ENCODE measurements at regions not wholly inside any gene's neighbourhood (a gene's known extent, or its start where the extent isn't known, plus 50 kb on each side); places are given as distances from the start of the nearest gene placed in this dataset.

DNA sequence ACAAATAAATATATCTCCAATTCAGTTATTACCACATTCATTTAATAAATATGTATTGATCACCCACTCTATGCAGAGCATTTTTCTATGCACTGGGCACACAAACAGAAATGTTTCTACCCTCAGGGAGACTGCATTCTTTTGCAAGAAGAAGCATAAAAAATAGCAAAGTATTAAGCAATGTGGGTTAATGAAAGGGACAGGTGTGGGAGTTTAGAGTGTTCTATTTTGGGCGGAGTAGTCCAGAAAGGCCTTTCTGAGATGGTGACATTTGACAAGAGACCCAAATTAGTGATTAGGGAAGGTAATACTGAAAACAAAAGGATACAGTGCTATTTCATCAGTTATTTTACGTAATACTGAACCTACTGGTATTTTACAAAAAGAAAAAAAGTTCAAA, 394.3 kb upstream of the CHST9 start:
- Histone ChIP-seq H3K36me3 (ENCODE audit: insufficient read depth) (no peaks in the 10 kb centered on the region), H3K4me1 (ENCODE audit: insufficient read depth) (no peaks in the 10 kb centered on the region), H3K27ac (ENCODE audit: low read depth) (no peak overlapping the region), H3K4me3 (ENCODE audit: low read depth, low read length) (no peak overlapping the region)
- DNase-seq (ENCODE audit: extremely low spot score), result no peak
- 94% methylated on average over 2 of the region's 2 CpGs for WGBS

DNA sequence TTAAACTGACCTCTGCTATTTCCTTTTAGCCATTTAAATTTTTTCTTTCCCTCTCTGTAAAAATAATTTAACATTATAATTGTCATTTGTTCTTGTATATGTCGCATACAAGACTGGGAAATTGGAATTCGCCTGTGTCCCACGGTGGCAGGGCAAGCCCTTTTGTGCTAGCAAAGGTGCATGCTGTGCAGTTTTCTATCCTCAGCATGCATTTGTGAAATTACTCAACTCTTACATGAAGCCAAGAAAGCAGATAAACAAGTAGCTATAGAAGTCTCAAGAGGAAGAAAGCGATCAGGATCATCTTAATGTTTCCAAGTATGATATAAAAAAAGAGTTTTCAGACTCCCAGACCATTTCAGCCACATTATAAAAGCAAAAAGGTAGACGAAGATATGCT, 392.6 kb upstream of the CHST9 start:
- WGBS, result 50% methylated on average over 5 of the region's 5 CpGs
- Histone ChIP-seq H3K4me3 (ENCODE audit: low read depth, low read length) (no peak overlapping the region), H3K36me3 (ENCODE audit: insufficient read depth) (no peaks in the 10 kb centered on the region), H3K27ac (ENCODE audit: low read depth) (no peak overlapping the region), H3K4me1 (ENCODE audit: insufficient read depth) (no peaks in the 10 kb centered on the region)
- DNase-seq (ENCODE audit: extremely low spot score), result no peak

DNA sequence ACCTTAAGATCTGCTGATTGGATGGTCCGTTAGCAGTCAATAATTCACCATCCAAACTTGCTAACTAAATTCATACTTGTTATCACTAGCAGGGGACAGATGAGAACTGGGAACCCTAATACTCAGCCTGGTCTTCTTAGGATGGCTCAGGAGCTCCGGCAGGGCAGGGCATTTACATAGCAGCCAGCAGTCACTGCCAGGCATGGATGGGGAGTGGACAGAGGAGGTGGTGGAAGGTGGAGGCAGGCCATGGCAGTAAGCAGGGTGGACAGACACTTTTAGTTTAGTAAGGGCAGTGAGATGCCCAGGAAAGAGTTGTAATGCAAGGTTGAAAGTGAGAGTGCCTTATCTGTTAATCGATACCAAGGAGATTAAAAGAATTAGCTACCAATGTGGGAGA, 392.2 kb upstream of the CHST9 start:
- Histone ChIP-seq H3K36me3 (ENCODE audit: insufficient read depth) (no peaks in the 10 kb centered on the region), H3K4me1 (ENCODE audit: insufficient read depth) (no peaks in the 10 kb centered on the region), H3K4me3 (ENCODE audit: low read depth, low read length) (no peak overlapping the region), H3K27ac (ENCODE audit: low read depth) (no peak overlapping the region)
- WGBS, result 52% methylated on average over 3 of the region's 3 CpGs
- no peak for DNase-seq (ENCODE audit: extremely low spot score)

DNA sequence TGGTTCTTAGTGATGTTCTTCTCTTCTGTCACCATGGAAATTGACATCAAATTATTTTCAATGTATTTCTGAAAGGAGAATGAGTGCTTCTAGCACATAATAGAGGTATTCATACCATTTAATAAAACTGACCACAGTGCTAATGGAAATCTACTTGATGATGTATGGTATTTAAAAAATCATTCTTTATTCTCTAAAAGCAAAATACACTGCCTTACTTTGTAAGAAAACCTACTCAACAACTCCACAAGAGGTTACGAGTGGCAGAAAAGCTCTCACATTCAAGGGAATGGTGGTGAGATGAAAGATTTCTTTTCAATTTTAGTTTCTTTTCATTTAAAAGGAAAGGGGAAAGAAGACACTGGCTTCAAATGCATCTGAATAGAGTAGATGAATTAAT, 382.3 kb upstream of the CHST9 start:
- Histone ChIP-seq H3K36me3 (ENCODE audit: insufficient read depth) (no peaks in the 10 kb centered on the region), H3K4me1 (ENCODE audit: insufficient read depth) (no peaks in the 10 kb centered on the region), H3K4me3 (ENCODE audit: low read depth, low read length) (no peak overlapping the region), H3K27ac (ENCODE audit: low read depth) (no peak overlapping the region)
- 83% methylated on average over 1 of the region's 1 CpG for WGBS
- DNase-seq (ENCODE audit: extremely low spot score), result no peak

DNA sequence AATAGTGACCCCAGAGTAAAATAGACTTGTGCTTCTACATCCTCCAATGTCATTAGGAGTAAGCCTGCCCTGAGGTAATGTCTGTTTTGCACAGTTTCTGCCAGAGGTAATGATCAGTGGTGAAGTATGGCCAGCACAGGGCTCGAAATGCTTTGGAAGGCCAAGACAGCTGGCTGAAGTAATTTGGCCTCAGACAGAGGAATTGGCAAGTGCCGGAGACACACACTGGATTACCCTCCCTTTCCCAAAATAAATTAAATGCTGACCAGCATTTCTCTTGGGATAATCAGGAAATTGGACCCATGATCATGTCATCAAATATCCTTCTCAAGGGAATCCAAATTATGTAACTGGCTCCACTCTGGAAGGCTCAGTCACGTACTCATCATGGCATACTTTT, 379.0 kb upstream of the CHST9 start:
- Histone ChIP-seq H3K36me3 (ENCODE audit: insufficient read depth) (no peaks in the 10 kb centered on the region), H3K4me3 (ENCODE audit: low read depth, low read length) (no peak overlapping the region), H3K27ac (ENCODE audit: low read depth) (no peak overlapping the region), H3K4me1 (ENCODE audit: insufficient read depth) (no peaks in the 10 kb centered on the region)
- no peak for DNase-seq (ENCODE audit: extremely low spot score)
- 65% methylated on average over 3 of the region's 3 CpGs for WGBS

DNA sequence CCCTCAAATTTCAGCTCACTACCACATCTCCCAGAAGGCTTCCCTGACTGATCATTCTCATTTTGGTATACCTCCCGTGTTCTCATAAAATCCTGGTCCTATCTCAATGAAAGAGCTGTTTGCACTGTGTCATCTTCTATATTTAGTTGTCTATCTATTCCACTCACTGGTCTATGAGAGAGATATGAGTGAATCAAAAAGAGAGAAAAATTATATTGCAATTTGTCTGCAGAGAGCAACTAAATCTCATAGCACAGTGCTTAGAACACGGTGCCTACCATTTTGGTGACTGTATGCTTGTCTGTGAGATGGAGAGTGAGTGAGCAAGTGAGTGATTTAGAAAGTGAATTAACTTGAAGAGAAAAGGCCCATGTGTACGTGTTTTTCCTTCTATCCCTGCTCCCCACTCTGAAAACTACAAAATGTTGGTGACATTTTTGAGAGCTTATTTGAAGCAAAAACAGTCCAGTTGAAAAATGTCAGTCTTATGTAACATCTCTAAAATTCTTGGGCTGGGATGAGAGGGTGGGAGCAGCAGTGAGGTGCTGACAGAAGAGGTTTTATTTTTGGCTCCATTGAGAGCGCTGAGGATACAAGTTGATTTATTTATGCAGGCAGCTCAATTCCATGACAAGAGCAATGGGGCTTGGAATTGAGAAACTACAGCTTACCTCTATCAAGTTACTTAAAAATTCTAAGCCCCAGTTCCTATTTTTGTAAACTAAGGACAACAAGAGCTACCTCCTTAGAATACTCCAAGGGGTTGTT, 373.5 kb upstream of the CHST9 start:
- Histone ChIP-seq H3K4me3 (ENCODE audit: low read depth, low read length) (no peak overlapping the region), H3K27ac (ENCODE audit: low read depth) (no peak overlapping the region), H3K36me3 (ENCODE audit: insufficient read depth) (no peaks in the 10 kb centered on the region), H3K4me1 (ENCODE audit: insufficient read depth) (no peaks in the 10 kb centered on the region)
- no peak for DNase-seq (ENCODE audit: extremely low spot score)
- 54% methylated on average over 4 of the region's 4 CpGs for WGBS

DNA sequence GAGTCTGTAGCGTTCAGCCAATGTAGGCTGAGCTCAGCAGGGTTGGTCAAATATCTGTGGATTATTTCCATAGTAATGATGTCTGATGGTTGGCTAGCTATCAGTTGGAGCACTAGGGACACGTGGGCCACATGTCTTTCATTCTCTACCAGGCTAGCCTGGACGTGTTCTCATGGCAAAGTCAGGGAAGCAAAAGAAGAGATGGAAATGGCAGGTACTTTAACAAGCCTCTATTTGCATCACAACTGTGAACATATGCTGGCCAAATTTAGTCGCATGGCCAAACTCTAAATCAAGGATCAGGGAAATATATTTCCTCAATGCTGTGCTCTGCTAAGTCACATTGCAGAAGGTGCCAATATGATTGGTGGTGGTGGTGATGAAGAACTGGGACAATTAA, 371.6 kb upstream of the CHST9 start:
- H3K4me3 ChIP-seq (ENCODE audit: low read depth, low read length), result no peak overlapping the region
- WGBS, result 78% methylated on average over 4 of the region's 4 CpGs
- no peak for DNase-seq (ENCODE audit: extremely low spot score)
- H3K36me3 ChIP-seq (ENCODE audit: insufficient read depth), result no peaks in the 10 kb centered on the region
- H3K4me1 ChIP-seq (ENCODE audit: insufficient read depth), result no peaks in the 10 kb centered on the region
- no peak overlapping the region for H3K27ac ChIP-seq (ENCODE audit: low read depth)

DNA sequence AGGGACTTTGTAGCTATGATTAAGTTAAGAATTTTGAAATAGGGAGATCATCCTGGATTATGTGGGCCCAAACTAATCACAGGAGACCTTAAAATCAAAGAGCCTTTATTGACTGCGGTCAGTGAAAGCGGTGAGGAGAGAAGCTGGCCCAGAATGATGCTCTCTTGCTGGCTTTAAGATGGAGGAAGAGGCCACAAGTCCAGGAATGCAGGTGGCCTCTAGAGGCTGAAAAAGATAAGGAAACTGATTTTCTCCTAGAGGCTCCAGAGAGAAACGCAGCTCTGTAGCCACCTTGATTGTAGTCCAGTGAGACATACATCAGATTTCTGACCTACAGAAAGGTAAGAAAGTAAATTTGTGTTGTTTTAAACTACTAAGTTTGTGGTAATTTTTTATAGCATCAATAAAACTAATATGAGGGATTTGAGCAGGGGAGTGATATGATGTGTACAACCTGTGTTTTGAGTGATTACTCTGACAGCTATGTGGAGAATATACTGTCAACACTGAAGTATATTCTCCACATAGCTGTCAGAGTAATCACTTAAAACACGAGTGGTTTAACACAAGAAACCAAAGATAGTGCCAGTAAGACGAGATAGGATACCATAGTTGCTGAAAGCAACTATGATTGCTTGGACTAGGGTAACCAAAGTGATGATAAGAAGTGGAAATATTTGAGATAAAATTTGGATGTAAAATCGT, 364.4 kb upstream of the CHST9 start:
- WGBS, result 63% methylated on average over 6 of the region's 6 CpGs
- H3K36me3 ChIP-seq (ENCODE audit: insufficient read depth), result no peaks in the 10 kb centered on the region
- no peak overlapping the region for H3K4me3 ChIP-seq (ENCODE audit: low read depth, low read length)
- DNase-seq (ENCODE audit: extremely low spot score), result no peak
- no peak overlapping the region for H3K27ac ChIP-seq (ENCODE audit: low read depth)
- H3K4me1 ChIP-seq (ENCODE audit: insufficient read depth), result no peaks in the 10 kb centered on the region

DNA sequence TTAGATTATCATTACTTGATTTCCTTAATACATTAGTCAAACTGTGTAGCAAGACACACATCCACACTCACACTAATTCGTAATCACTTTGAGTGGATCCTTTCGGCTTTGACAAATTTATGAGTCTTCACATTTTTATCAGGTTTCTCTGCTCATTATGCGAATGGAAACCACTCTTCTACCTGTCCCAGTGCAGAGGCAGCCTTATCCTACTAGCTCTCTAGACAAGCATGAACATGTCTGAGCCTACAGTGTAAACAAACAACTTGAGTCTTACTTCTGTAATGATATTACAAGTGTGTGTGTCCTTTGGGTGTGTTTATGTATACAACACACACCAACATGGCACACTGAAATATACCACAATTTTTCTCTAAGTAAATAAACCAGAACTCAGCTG, 361.9 kb upstream of the CHST9 start:
- WGBS, result 80% methylated on average over 3 of the region's 3 CpGs
- Histone ChIP-seq H3K27ac (ENCODE audit: low read depth) (no peak overlapping the region), H3K4me3 (ENCODE audit: low read depth, low read length) (no peak overlapping the region), H3K4me1 (ENCODE audit: insufficient read depth) (no peaks in the 10 kb centered on the region), H3K36me3 (ENCODE audit: insufficient read depth) (no peaks in the 10 kb centered on the region)
- DNase-seq (ENCODE audit: extremely low spot score), result no peak

DNA sequence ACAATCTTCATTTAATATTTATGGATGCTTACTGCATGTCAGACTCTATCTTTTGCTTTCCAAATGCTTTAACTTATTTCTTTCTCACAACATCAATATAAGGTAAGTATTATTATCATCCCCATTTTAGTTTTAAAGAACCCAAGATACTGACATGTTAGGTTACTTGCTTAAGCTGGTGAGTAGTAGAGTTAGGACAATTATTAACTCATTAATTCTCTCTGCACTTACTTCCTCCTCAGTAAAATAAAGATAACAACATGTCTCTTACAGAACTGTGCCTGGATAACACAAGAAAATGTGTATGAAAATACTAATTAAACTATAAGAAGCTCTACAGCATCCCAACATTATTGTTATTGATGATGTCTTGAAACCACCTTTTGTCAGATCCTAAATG, 359.1 kb upstream of the CHST9 start:
- H3K4me1 ChIP-seq (ENCODE audit: insufficient read depth), result no peaks in the 10 kb centered on the region
- H3K36me3 ChIP-seq (ENCODE audit: insufficient read depth), result no peaks in the 10 kb centered on the region
- no peak overlapping the region for H3K27ac ChIP-seq (ENCODE audit: low read depth)
- no peak overlapping the region for H3K4me3 ChIP-seq (ENCODE audit: low read depth, low read length)
- no peak for DNase-seq (ENCODE audit: extremely low spot score)

DNA sequence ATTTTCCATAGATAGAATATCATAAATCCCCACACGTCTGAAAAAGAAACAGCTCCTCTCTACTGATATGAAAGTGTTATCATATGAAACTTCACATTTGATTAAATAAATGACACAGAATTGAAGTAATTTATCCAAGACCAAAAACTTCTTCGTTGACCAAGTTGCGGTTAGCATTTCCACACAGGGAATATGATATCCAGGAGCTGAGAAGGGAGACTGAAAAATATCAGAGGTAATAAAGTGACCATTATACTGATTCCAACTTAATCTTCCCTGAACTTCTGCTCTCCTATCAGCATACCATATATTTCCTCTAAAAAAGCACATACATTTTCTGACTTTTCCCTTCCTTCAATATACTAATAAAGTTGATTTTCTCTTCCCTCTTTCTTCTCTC, 356.2 kb upstream of the CHST9 start:
- Histone ChIP-seq H3K4me3 (ENCODE audit: low read depth, low read length) (no peak overlapping the region), H3K27ac (ENCODE audit: low read depth) (no peak overlapping the region), H3K4me1 (ENCODE audit: insufficient read depth) (no peaks in the 10 kb centered on the region), H3K36me3 (ENCODE audit: insufficient read depth) (no peaks in the 10 kb centered on the region)
- WGBS, result 73% methylated on average over 3 of the region's 3 CpGs
- no peak for DNase-seq (ENCODE audit: extremely low spot score)

DNA sequence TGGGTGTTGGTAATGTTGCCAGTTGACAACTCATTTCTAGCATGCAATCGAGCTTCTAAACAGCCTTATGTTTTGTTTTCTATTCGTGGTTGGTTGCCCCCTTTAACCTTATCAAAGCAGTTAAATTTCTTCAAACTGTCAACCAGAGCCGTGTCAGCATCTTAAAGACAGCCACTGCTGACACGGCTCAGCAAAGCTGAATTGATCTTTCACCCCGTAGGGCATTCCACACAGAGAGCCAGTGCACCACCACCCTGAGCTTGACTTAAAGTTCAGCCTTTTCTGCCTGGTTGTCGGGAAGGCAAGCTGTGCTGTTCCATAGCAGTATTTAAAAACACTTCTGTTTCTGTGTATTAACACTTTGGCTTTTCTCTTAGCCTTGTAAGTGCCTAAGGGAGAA, 355.0 kb upstream of the CHST9 start:
- H3K4me1 ChIP-seq (ENCODE audit: insufficient read depth), result no peaks in the 10 kb centered on the region
- H3K4me3 ChIP-seq (ENCODE audit: low read depth, low read length), result no peak overlapping the region
- 18% methylated on average over 6 of the region's 6 CpGs for WGBS
- H3K27ac ChIP-seq (ENCODE audit: low read depth), result no peak overlapping the region
- no peak for DNase-seq (ENCODE audit: extremely low spot score)
- H3K36me3 ChIP-seq (ENCODE audit: insufficient read depth), result no peaks in the 10 kb centered on the region

DNA sequence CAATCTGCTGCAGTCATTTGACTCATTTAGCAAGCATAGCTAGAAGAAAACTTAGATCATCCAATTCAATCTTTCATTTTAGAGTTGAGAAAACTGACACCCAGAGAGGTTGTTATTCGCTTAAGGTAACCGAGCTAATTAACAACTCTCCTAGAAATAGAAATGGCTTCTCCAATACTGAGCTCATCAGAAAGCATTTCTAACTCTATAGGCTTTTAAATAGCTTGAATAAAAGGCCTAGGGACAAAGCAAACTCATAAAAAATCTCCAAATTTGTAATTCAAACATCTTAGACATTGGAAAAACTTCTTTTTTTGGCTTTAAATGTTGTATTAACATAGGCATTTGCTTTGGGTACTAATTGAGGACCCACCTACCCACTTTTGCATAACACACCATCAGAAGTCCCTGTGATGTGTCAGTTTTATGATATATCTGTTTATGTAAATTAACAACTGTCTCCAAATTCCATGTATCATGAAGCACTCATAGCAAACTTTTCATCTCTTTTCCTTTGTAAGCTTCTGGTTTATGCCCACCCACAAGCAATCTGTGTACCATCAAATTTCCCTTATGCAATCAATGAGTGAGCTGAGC, 343.9 kb upstream of the CHST9 start:
- no peaks in the 10 kb centered on the region for H3K36me3 ChIP-seq (ENCODE audit: insufficient read depth)
- WGBS, result 86% methylated on average over 2 of the region's 2 CpGs

DNA sequence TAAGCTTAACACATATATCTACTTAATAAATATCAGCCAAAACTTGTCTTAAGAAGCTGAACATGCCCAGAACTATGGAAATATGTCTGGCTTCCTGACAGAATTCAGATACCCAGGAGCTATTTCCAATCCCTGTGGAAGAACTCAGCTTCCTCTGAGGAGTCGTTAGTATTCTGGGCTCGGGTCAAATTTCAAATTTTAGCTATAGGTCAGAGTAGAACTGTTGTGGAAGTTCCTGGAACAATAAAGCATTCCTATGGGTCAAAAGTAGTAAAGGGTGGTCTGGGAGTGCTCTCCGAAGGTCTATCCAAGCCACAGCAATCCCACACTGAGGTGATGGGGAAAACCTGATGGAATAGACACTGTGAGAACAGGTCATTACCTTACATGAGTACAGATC, 342.7 kb upstream of the CHST9 start:
- 45% methylated on average over 3 of the region's 3 CpGs for WGBS
- no peak for DNase-seq (ENCODE audit: extremely low spot score)
- no peak overlapping the region for H3K4me3 ChIP-seq (ENCODE audit: low read depth, low read length)
- H3K4me1 ChIP-seq (ENCODE audit: insufficient read depth), result no peaks in the 10 kb centered on the region
- no peaks in the 10 kb centered on the region for H3K36me3 ChIP-seq (ENCODE audit: insufficient read depth)
- no peak overlapping the region for H3K27ac ChIP-seq (ENCODE audit: low read depth)

More for the DNA sequence above, 343.9 kb upstream of the CHST9 start:
- H3K27ac ChIP-seq (ENCODE audit: low read depth), result no peak overlapping the region
- H3K4me1 ChIP-seq (ENCODE audit: insufficient read depth), result no peaks in the 10 kb centered on the region
- no peak overlapping the region for H3K4me3 ChIP-seq (ENCODE audit: low read depth, low read length)
- no peak for DNase-seq (ENCODE audit: extremely low spot score)
